HG02588 (cell line): ENCODE measurements at regions not wholly inside any gene's neighbourhood (a gene's known extent, or its start where the extent isn't known, plus 50 kb on each side); places are given as distances from the start of the nearest gene placed in this dataset.

Source experiments
- ATAC-seq: cut with Tn5 transposase; IDR thresholded peaks from one replicate; pipeline ENCODE4 v1.9.1; 2021; ENCODE audit warnings: mild to moderate bottlenecking, moderate library complexity; ENCODE audit not compliant: unreplicated experiment

DNA sequence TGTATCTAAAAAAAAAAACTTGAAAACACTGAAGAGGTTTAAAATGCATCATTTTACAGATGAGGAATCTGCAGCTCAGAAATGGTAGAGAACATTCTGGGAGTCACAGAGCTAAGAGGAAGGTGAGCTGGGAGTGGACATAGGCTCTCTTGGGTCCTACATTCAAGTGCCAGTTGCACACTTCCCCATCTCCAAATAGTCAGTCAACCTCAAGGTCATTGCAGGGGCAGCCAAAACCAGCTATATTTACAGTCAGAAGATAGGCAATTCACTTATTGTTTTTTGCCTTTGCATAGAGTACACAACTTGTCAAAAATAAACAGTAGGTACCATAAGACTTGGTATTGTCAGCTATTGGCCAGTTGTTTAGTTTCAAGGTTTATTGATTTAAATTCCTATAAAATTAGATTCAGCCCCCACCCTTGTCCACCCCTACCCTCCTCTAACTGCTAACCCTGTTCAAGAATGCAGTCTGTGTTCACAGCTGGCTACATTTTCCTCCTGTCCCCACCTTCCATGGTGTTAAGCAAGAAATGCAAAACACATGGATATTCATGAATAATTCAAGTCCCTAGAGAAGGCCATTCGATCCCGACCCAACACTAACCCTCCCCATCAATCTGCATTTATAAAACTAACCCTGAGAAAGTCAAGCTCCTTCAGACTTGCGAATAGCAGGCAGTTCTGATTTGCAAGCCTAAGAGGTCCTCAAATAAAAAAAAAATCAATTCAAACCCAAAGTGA lies 567.0 kb upstream of the MCTP2 start:
- no peak for ATAC-seq

DNA sequence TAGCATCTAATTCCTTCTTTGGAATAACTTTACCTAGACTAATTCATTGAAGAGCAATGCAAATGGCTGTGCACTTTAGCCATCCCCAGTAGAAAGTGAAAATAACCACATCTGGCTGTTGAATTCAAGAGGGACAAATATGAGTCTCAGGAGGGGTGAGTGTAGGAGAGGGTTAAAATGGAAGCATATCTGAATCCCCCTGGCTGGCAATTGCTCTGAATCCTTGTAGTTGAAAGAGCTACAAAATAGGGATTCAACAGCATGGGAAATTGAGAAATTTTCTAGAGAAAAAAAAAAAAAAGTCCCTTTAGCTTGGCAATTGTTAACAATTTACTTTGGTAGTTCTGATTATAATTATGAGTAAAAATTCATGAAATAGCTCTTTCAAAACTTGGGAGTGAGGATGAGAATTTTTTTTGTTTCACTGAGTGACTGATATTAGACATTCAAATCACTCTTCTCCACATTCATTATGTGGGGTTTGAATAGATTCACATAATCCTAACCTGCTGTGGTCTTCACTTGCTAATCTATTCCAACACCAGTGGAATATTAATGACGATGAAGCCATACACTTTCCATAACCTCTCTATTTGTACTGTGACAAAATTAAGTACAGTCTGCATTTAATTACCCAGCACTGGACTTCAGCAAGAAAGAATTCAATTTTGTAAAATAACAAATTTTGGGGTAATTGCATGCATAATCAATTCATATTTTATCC lies 569.0 kb upstream of the MCTP2 start:
- no peak for ATAC-seq

DNA sequence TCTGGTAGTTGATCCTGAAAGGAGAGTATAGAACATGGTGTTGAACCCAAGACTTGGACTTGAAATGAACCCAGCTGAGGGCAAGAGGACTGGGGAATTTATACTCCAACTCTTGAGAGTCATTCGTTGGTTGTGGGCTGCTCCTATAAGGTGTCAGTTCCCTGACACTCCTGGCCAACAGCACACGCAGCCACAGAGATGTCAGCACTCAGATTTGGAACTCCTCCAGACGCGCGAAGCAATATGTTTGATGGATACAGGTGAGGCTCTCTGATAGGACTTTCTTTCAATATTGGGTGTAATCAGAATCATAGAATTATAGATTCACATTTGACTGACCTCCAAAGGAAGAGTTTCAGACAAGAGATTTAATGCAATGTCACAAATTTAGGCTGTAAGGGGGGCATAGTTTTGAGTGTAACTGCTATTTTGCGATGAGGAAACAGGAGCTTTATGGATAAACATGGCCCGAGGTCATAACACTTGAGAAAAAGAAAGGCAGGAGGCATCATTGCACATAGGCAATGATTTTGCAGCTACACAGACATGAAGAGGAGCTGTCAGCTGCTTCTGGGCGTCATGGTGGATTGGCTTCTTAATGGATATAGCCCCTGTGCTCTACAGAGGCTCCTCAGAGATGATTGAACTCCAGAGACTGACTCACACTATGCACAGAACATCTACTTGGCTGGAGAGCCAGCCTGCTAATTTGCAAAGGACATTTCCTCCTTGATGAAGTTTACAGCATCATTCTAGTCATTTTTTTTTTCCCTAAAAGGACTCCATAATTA lies 569.2 kb upstream of the RGMA start:
- ATAC-seq, result no peak

DNA sequence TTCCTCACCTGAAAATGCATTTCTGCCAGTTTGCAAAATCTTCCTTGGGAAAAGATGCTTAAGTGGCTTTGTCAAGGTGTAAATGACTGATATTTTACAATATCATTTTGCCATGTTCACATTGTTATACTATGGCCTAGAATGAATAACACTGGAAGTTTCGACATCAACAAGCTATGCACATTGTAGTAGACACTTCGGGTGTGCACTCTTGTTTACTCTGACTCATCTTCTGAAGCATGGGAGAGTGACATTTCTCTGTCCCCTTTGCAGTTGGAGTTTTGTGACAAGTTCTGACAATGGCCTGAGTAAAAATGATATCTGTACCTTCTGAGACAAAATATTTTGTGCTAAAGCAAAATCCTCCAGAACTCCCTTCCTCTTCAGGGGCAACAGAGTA lies 567.0 kb upstream of the RGMA start:
- ATAC-seq, result no peak

DNA sequence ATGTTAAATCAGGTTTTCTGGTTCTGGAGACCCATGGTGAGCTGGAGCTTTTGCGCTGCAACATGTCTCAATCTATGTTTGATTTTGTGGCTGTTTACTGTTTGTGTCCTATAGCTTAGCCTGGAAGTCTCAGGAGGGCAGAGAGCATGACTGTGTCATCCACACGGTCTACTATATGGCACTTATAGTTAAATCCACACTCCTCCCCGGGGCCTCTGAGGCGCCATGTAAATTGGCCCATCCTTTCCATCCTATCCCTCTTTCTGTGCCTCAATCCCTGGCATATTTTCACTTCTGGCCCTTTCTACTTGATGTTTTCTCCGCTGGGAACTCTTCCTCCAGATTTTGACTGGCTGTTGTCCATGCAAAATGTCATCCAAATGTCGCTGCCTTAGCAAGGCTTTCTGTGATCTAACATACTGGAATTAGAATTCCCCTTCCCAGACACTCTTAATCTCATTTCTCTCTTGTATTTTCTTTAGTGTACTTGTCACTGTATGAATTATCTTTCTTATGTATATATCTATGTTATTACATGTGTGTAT lies 560.8 kb upstream of the RGMA start:
- ATAC-seq, result no peak

DNA sequence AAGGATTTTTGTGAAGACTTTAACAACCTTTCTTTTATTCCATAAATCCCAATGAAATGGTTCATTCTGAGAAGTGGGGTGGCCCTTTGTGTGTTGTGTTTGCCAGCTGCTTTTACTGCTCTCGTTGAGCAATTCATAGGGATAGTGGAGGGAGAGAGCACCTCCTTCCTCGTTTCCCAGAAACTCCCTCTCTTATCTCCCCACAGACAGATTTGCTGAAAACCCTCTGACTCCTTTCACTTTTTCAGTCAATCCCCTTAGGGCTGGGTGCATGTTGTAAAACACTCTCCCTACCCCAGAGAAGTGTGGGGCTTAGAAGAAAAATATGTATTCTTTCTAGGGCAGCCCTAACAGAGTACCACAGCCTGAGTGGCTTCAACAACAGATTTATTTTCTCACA lies 557.2 kb upstream of the RGMA start:
- no peak for ATAC-seq

DNA sequence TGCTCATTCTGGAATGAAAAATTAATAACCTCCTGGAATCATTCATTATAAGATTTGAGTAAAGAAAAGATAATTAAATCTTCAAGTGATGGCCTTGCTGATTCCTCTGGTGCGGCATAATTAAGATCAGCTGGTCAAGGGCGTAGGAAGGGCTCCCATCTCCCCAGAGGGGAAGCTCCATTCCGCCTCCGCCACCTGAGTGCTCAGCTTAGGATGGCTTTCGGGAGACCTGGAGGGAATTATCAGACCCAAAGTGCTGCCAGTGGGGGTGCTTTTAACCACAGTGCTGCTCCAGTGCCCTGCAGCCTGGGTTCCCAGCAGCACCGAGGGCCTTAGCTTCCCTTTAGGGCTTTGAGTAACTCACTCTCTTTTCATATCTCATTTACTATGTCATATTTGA lies 556.6 kb upstream of the RGMA start:
- ATAC-seq, result no peak

DNA sequence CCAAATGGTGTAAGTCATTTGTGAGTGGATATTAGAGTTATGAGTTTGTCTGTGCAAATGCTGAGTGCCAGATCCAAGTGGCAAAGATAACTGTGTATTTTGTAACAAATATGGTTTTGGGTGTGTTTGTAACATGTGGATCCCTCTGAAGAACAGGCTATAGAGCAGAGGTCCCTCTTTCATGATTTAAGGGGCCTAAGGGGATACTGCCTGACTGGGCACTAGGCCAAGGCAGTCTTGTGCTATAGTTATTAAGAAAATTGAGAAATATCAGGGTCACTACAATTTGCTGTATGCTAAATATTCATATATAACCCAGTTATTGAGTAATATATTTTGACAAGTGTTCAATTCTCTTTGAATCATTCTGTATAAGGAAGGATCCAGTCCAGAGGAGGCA lies 555.6 kb upstream of the RGMA start:
- ATAC-seq, result no peak

DNA sequence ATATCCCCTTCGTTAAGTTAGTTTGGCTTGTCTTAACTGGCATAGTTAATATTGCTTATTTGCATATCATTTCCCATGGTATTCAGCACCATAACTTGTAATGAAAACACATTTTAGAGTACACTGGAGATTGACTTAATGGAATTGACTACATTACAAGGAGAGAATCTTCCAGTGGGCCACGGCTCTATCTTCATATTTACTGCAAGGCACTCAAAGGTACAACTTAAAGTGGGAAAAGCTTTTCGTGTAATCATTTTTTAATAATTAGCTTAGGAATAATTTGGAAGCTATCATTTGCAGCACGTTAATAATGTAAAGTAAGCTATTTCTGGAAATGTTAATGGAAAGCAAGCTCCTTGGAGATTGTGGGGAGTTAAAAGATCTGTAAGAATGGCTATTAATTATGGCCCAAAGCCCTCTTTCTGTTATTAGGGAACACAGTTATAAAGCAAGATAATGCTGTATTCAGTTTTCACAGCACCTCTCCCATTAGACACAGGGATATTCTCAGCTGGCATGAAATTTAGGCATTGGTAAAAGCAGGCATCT lies 551.5 kb upstream of the RGMA start:
- ATAC-seq, result no peak

DNA sequence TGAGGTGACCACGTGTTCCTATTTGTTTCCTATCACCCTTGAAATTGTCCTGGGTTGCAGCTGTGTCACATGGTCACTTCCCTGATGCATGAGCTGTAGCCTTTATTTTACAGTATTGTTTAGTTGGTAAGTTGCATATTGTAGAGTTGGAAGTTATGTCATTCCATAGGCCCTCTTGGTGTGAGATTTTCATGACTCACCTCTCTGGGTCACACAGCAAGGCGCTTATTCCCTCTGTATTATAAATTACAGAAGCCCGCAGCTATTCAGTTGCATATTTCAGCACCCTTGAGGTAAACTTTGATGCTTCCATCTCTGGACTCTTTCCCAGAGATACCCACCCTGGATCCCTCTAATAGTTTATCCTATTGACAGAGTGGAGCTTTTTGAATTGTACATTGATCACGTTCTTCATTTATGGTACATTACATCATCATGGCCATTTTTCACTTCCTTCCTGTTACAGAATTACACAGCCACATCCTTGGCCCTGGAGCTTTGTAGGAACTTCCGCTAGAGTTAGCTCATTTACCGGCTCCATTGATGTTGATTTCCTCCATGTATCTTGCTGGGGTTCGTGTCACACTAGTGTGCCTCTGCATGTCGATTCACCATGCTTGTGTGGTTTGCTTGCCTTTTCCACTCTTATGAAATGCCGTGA lies 543.1 kb upstream of the RGMA start:
- ATAC-seq, result no peak

DNA sequence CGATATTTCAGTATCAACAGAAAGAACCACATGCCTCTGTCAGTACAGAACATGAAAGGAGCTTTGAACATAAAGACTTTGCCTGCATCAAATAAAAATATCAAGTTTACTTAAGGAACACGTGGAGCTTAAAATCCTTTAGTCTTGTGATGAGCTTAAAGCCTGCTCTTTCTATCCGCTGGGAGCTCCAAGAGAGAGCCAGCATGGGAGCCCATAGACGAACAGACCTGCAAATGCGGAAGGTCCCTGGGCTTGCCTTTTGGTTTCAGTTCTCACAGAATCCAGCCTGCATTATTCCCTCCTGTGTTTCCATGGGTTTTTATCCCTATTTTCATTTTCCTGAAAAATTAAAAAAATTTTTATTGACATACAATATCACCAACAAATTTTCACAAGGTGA lies 530.6 kb upstream of the RGMA start:
- ATAC-seq, result no peak

DNA sequence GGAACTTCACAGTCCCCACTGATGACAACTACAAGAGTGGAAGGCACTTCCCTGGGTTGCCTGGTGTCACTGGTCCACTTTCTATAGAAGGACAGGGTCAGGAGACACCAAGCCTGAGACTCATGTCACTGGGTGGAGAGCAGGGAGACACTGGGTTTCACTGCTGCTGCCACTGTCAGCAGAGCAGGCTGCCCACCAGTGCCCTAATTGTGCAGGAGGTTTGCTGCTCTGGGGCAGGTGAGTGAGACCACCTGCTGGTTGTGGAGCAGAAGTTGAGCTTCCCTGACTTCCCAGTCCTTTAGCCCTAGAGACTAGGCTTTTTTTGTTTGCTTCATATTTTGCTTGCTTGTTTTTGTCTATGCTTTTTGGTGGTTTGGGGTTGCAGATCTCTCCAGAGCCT lies 528.4 kb upstream of the RGMA start:
- ATAC-seq, result no peak

DNA sequence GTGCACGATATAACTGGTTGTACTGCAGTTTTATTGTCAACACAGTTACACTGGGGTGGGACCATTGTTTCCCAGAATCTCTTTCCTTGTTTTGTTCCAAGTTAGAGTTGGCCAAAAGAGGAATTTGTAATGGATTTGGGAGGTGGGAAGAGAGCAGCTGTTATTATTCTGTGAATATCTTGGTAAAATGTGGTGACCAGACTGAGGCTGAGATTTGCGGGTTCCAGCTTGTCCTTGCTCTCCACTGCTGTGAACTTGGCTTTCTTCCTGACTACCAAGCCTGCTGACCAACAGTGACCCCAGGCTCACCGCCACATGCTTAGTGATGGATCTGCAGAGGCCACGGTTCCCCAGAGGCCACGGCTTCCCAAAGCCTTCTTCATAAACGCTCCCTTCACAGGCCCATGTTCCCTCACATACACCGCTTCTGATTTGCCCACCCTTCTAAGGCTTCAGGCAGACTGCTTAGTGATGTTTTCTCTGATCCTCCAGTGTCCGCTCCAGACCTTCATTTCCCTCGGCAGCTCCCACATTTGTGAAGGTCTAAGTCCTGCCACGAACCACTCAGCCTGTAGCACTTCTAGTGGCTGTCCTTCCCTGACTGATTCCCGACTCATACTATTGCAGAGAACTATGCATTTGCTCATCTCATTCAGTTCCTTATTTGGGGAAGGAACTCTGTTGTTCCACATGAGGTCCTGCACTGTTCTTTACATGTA lies 525.5 kb upstream of the RGMA start:
- no peak for ATAC-seq

DNA sequence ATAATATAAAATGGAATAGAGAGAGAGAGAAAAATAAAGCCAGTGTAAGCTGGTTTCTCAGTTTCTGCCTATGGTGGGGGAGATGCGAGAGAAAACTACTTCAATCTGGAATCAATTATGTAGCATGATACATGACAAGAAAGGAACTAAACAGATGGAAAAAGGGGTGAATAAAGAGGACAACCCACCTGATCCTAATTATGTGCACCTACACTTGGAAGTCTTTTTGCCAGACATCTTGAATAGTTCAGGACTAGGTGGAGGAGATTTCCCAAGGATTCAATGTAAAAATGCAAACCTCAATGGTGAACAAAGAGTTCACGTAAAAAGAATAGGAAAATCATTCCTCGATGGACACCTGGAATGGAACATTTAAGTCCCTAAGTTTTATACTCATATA lies 524.4 kb upstream of the RGMA start:
- no peak for ATAC-seq

DNA sequence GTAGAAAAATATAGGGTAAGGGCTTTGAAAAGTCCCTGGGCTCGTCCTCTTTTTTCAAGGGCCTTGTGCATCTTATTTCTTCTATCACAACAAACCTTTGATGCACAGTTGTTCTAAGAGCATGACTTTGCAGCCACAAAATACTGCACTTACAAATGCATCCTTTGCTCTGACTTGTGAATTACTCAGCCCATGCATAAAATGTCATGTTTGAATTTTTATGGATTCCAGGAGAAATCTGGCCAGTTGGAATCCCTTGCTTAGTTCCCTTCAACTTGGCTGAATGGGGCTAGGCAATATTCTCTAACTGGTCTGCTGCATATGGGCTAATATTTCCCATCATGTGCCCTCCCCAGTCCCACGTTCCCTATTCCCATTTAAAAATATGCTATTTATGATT lies 523.9 kb upstream of the RGMA start:
- no peak for ATAC-seq

DNA sequence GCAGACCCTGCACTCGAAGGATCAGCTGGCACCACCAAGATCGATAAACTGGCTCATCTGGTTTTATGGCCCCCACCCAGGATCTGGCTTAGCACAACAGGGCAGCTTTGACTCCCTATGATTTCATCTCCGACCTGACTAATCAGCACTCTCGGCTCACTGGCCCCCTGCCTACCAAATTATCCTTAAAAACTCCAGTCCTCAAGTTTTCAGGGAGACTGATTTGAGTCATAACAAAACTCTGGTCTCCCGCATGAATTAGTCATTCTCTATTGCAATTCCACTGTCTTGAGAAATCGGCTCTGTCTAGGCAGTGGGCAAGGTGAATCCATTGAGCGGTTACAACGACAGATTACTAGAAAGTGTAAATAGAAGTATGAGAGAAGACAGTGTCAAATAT lies 521.9 kb upstream of the RGMA start:
- no peak for ATAC-seq

DNA sequence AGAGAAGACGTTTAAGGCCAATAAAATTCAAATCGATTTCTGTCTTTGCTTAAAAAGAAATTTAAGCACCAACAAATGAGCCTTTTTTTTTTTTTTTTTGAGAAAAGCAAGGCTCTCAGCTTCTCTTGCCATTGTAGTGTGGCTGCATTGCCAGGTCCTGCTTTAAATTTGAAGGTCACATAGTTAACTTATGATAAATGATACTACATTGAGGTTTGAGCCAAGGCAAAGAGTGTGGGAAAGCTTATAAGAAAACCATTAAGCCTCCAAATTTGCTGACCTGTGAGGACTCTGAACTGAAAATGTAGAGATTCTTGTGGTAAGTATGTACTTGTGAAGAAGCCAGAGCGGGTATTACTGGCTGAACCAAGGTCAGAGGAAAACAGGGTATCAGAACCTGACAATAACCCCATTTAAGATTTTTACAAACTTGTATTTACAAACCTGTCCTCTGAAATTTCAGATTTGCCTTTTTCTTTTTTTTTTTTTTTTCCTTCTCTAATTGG lies 519.7 kb upstream of the RGMA start:
- ATAC-seq, result no peak

DNA sequence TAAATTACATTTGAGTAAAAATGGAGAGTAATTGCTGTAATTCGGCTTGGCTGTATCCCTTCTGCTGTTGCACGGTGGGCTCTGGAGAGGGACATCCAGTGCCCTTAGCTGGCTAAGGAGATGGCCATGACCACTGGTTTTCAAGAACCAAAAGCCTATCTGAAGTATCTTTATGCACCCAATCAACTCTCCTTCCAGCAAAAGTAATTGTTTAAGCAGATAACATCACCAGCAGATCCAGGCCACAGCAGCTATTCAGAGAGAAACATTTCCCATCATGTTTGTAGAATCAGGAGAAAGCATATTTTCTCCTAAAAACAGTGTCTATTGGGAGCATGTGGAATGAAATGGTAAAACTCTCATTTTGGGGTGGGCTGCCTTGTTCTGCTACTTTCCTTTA lies 514.5 kb upstream of the RGMA start:
- no peak for ATAC-seq

DNA sequence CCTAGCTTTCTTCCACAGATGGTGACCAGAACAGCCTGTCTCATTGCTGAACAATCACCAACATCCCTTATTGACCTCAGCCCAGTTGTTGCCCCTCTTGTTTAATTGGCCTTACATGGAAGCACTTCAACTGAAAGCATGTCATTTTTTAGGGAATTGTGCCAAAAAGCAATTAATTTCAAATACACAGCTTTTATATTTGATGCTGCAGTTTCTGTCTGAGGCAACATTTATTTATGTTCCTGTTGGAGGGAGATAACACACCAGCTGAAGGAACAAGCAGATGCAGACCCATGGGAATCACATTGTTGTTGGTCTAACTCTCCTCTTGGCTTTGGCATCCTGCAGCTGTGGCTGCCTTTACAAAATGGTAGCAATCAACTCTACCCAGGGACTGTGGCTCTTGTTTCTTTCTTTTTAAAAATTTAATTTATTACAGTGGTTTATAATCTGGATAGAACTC lies 498.1 kb upstream of the RGMA start:
- no peak for ATAC-seq

DNA sequence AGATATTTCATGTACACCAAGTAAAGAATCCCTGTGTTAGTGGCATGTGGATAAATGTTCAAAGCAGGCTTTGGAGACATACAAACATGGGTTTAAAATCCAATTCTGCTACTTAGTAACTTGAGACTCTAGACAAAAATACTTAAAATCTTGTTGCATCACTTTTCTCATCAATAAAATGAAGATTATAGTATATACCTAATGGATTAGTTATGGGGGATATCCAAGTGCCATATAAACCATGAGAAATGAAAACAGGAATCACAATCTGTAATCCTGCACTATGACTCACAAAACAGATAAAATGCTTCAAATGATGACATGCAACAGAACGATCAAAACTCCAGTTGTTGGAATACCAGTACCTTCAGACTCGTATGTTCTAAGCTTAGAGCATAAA lies 496.0 kb upstream of the RGMA start:
- ATAC-seq, result no peak
